H9 (cell line): ENCODE measurements at regions not wholly inside any gene's neighbourhood (a gene's known extent, or its start where the extent isn't known, plus 50 kb on each side); places are given as distances from the start of the nearest gene placed in this dataset.

Experiments used
- DNase-seq: peaks from one replicate; pipeline ENCODE4 v3.0.0-alpha.2; 2017
- H2AFZ ChIP-seq: one replicate; pipeline ENCODE4 v1.6.1; 2013; ENCODE audit warnings: mild to moderate bottlenecking, low read length, control low read depth, moderate library complexity
- H2AK5ac ChIP-seq: 2 replicates; pipeline ENCODE4 v1.6.1; 2013; ENCODE audit warnings: low read length, control low read depth, mixed read lengths; ENCODE audit not compliant: insufficient read length
- H2BK120ac ChIP-seq: one replicate; pipeline ENCODE4 v1.6.1; 2013; ENCODE audit warnings: low read depth, mild to moderate bottlenecking, low read length, control low read depth, inconsistent platforms; ENCODE audit not compliant: poor library complexity, severe bottlenecking
- H2BK12ac ChIP-seq: 2 replicates; pipeline ENCODE4 v1.6.1; 2013; ENCODE audit warnings: low read length, control low read depth, mixed read lengths, low read depth; ENCODE audit not compliant: insufficient read length
- H2BK15ac ChIP-seq: 2 replicates; pipeline ENCODE4 v1.6.1; 2013; ENCODE audit warnings: low read depth, low read length, control low read depth
- H2BK20ac ChIP-seq: one replicate; pipeline ENCODE4 v1.6.1; 2013; ENCODE audit warnings: low read depth, mild to moderate bottlenecking, low read length, control low read depth, inconsistent platforms; ENCODE audit not compliant: poor library complexity, severe bottlenecking
- H2BK5ac ChIP-seq: 2 replicates; pipeline ENCODE4 v1.6.1; 2013; ENCODE audit warnings: low read length, control low read depth, mixed read lengths; ENCODE audit not compliant: insufficient read length
- H3K14ac ChIP-seq: 2 replicates; pipeline ENCODE4 v1.6.1; 2013; ENCODE audit warnings: low read length, control low read depth; ENCODE audit not compliant: insufficient read depth
- H3K18ac ChIP-seq: 2 replicates; pipeline ENCODE4 v1.6.1; 2013; ENCODE audit warnings: low read depth, mild to moderate bottlenecking, mixed read lengths, low read length, control low read depth; ENCODE audit not compliant: insufficient read length
- H3K23ac ChIP-seq: 2 replicates; pipeline ENCODE4 v1.6.1; 2013; ENCODE audit warnings: low read length, control low read depth, mixed read lengths, low read depth; ENCODE audit not compliant: insufficient read length
- H3K23me2 ChIP-seq: 2 replicates; pipeline ENCODE4 v1.6.1; 2013; ENCODE audit warnings: low read depth, mild to moderate bottlenecking, mixed read lengths, low read length, control low read depth; ENCODE audit not compliant: insufficient read length, poor library complexity, severe bottlenecking
- H3K27ac ChIP-seq: 2 replicates; pipeline ENCODE4 v1.5.1; 2013; ENCODE audit warnings: low read length, control low read depth, mixed read lengths, low read depth; ENCODE audit not compliant: insufficient read length
- H3K27me3 ChIP-seq: 2 replicates; pipeline ENCODE4 v1.6.1; 2013; ENCODE audit warnings: low read length, control low read depth, inconsistent platforms; ENCODE audit not compliant: insufficient read depth
- H3K4ac ChIP-seq: 2 replicates; pipeline ENCODE4 v1.6.1; 2013; ENCODE audit warnings: low read depth, mild to moderate bottlenecking, control low read depth, inconsistent platforms, low read length, moderate library complexity
- H3K4me1 ChIP-seq: 2 replicates; pipeline ENCODE4 v1.6.1; 2013; ENCODE audit warnings: low read length, control low read depth, inconsistent platforms; ENCODE audit not compliant: insufficient read depth
- H3K4me2 ChIP-seq: 2 replicates; pipeline ENCODE4 v1.6.1; 2013; ENCODE audit warnings: low read length, control low read depth, mixed read lengths; ENCODE audit not compliant: insufficient read length, insufficient read depth
- H3K56ac ChIP-seq: 2 replicates; pipeline ENCODE4 v1.6.1; 2013; ENCODE audit warnings: low read depth, mild to moderate bottlenecking, mixed read lengths, low read length, control low read depth; ENCODE audit not compliant: insufficient read length
- H3K79me1 ChIP-seq: 2 replicates; pipeline ENCODE4 v1.6.1; 2013; ENCODE audit warnings: low read depth, mild to moderate bottlenecking, moderate library complexity, low read length, control low read depth, inconsistent platforms; ENCODE audit not compliant: insufficient read depth, poor library complexity, severe bottlenecking
- H3K79me2 ChIP-seq: 2 replicates; pipeline ENCODE4 v1.6.1; 2013; ENCODE audit warnings: low read length, control low read depth, inconsistent platforms; ENCODE audit not compliant: insufficient read depth
- H3K9ac ChIP-seq: 2 replicates; pipeline ENCODE4 v1.6.1; 2013; ENCODE audit warnings: low read length, control low read depth, mixed read lengths; ENCODE audit not compliant: insufficient read length; ENCODE audit errors: extremely low read depth
- H3K9me3 ChIP-seq: one replicate; pipeline ENCODE4 v1.6.1; 2013; ENCODE audit warnings: low read depth, low read length, inconsistent platforms; ENCODE audit not compliant: control insufficient read depth
- H3T11ph ChIP-seq: one replicate; pipeline ENCODE4 v1.6.1; 2013; ENCODE audit warnings: mild to moderate bottlenecking, low read length, control low read depth, inconsistent platforms
- H4K20me1 ChIP-seq: one replicate; pipeline ENCODE4 v1.6.1; 2013; ENCODE audit not compliant: control insufficient read depth, insufficient read length, insufficient read depth
- H4K5ac ChIP-seq: 2 replicates; pipeline ENCODE4 v1.6.1; 2013; ENCODE audit warnings: low read depth, mild to moderate bottlenecking, mixed read lengths, low read length, control low read depth; ENCODE audit not compliant: insufficient read length
- H4K8ac ChIP-seq: replicated peaks from 2 replicates; pipeline ENCODE4 v1.6.1; 2013; ENCODE audit warnings: low read length, control low read depth, mixed read lengths, low read depth; ENCODE audit not compliant: insufficient read length
- H4K91ac ChIP-seq: 2 replicates; pipeline ENCODE4 v1.6.1; 2013; ENCODE audit warnings: low read depth, mild to moderate bottlenecking, moderate library complexity, mixed read lengths, low read length, control low read depth; ENCODE audit not compliant: insufficient read length
- H3K27ac Mint-ChIP-seq, 3 experiments: 2 replicates in 2 of 3; 3 replicates in 1 of 3; pipeline ENCODE4 v1.8.0; 2020 to 2021; ENCODE audit warnings: mixed read lengths in 3 of 3, mild to moderate bottlenecking in 1 of 3, moderate library complexity in 1 of 3
- H3K27me3 Mint-ChIP-seq: 2 replicates; pipeline ENCODE4 v1.8.0; 2021; ENCODE audit warnings: low read depth, mild to moderate bottlenecking, moderate library complexity, mixed read lengths
- H3K36me3 Mint-ChIP-seq, 3 experiments: 2 replicates in 2 of 3; 3 replicates in 1 of 3; pipeline ENCODE4 v1.8.0; 2020 to 2021; ENCODE audit warnings: low read depth in 3 of 3, mixed read lengths in 3 of 3; ENCODE audit not compliant: insufficient read depth in 1 of 3
- H3K4me1 Mint-ChIP-seq, 2 experiments: 2 replicates each; pipeline ENCODE4 v1.8.0; 2020; ENCODE audit warnings: mixed read lengths in 2 of 2
- H3K4me3 Mint-ChIP-seq, 2 experiments: 2 replicates in 1 of 2; 3 replicates in 1 of 2; pipeline ENCODE4 v1.8.0; 2020 to 2021; ENCODE audit warnings: mild to moderate bottlenecking in 2 of 2, mixed read lengths in 2 of 2, moderate library complexity in 1 of 2
- H3K9me3 Mint-ChIP-seq, 2 experiments: 2 replicates in 1 of 2; 3 replicates in 1 of 2; pipeline ENCODE4 v1.8.0; 2020; ENCODE audit warnings: mild to moderate bottlenecking in 2 of 2, mixed read lengths in 2 of 2, moderate library complexity in 1 of 2
- WGBS: extraction: QIAGEN DNeasy Blood & Tissue Kit; methylation state at CpG from one replicate; pipeline ENCODE4 v1.1.7; 2013; ENCODE audit warnings: missing lambda C conversion rate, low lambda C conversion rate, mixed read lengths; ENCODE audit not compliant: insufficient read length; ENCODE audit errors: extremely low coverage; 5-methylcytosine and 5-hydroxymethylcytosine counted together
- TF ChIP-seq, protein P1 (sequence below): fragments of 200-600 bp; sonication (generic); conservative IDR thresholded peaks from 3 replicates; pipeline ENCODE4 v1.8.0; 2021; ENCODE audit warnings: antibody characterized with exemption, mild to moderate bottlenecking

DNA sequence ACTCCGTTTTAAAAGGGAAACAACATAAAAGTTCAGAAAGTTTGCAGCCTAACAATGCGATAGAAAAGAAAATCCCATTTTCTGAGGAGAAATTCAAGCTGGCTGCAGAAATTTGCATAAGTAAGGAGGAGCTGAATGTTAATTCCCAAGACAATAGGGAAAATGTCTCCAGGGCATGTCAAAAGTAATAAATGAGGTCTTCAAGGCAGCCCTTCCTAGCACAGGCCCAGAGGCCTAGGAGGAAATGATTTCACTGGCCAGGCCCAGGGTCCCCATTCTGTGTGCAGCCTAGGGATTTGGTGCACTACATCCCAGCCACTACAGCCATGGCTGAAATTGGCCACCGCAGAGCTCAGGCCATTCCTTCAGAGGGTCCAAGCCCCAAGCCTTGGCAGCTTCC, 59.3 kb downstream of the TKTL2 start:
- Mint-ChIP-seq H3K4me1 (peaks cover 28 to 31% of the 10 kb centered on the region in 2 experiments), H3K9me3 (peaks cover 26 to 29% of the 10 kb centered on the region in 2 experiments), H3K27ac (peak overlapping the region in 2 of 3 experiments; percentile 48 to 91; a peak in 4 of 7 replicates), H3K27me3 (0 out of 2 replicates have a peak, but pooled peaks cover 3% of the 10 kb centered on the region), H3K4me3 (no peak overlapping the region), H3K36me3 (peaks cover 20 to 26% (median 23%) of the 10 kb centered on the region in 3 experiments)
- no peak overlapping the region for H4K5ac ChIP-seq
- H2BK5ac ChIP-seq = no peak overlapping the region
- no peak overlapping the region for H3K23ac ChIP-seq
- H3K27me3 ChIP-seq = no peaks in the 10 kb centered on the region
- H4K91ac ChIP-seq = no peak overlapping the region
- H3K27ac ChIP-seq = no peak overlapping the region
- no peaks in the 10 kb centered on the region for H3K23me2 ChIP-seq
- no peak overlapping the region for H2BK20ac ChIP-seq
- H3T11ph ChIP-seq = no peak overlapping the region
- H3K4me1 ChIP-seq = no peaks in the 10 kb centered on the region
- H3K4ac ChIP-seq = no peak overlapping the region
- H3K14ac ChIP-seq = no peak overlapping the region
- no CpG with 5 or more reads among the region's 3 CpGs for WGBS
- H3K9ac ChIP-seq = no peak overlapping the region
- H2AK5ac ChIP-seq = no peak overlapping the region
- H2BK12ac ChIP-seq = no peak overlapping the region
- no peaks in the 10 kb centered on the region for H4K20me1 ChIP-seq
- no peak overlapping the region for H3K56ac ChIP-seq
- H4K8ac ChIP-seq = no peak overlapping the region
- H2BK120ac ChIP-seq = no peak overlapping the region
- DNase-seq = no peak
- no peak overlapping the region for H2BK15ac ChIP-seq
- no peak overlapping the region for H3K4me2 ChIP-seq
- no peaks in the 10 kb centered on the region for H3K79me2 ChIP-seq
- no peak overlapping the region for H3K18ac ChIP-seq
- H2AFZ ChIP-seq = no peak overlapping the region
- H3K9me3 ChIP-seq = no peaks in the 10 kb centered on the region
- H3K79me1 ChIP-seq = no peaks in the 10 kb centered on the region
- TF ChIP-seq, protein P1, sequence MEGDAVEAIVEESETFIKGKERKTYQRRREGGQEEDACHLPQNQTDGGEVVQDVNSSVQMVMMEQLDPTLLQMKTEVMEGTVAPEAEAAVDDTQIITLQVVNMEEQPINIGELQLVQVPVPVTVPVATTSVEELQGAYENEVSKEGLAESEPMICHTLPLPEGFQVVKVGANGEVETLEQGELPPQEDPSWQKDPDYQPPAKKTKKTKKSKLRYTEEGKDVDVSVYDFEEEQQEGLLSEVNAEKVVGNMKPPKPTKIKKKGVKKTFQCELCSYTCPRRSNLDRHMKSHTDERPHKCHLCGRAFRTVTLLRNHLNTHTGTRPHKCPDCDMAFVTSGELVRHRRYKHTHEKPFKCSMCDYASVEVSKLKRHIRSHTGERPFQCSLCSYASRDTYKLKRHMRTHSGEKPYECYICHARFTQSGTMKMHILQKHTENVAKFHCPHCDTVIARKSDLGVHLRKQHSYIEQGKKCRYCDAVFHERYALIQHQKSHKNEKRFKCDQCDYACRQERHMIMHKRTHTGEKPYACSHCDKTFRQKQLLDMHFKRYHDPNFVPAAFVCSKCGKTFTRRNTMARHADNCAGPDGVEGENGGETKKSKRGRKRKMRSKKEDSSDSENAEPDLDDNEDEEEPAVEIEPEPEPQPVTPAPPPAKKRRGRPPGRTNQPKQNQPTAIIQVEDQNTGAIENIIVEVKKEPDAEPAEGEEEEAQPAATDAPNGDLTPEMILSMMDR = no peak
